K562 (cell line): ENCODE measurements at regions not wholly inside any gene's neighbourhood (a gene's known extent, or its start where the extent isn't known, plus 50 kb on each side); places are given as distances from the start of the nearest gene placed in this dataset.

Experiments
- BACH1 ChIP-seq: fragments of 200-800 bp; sonication (Bioruptor generic); IDR thresholded peaks from 2 replicates; pipeline ENCODE4 v1.6.1; 2016; ENCODE audit warnings: missing genetic modification characterization, missing compliant biosample characterization
- CTCF ChIP-seq, 3 experiments: IDR thresholded peaks in 2 of 3; conservative IDR thresholded peaks in 1 of 3; 2 replicates each; pipeline ENCODE4 v1.5.1; 2011 to 2012; ENCODE audit warnings: low read length in 3 of 3, mild to moderate bottlenecking in 3 of 3, control low read depth in 2 of 3, improper control_type of control experiment in 1 of 3, inconsistent platforms in 1 of 3, low read depth in 1 of 3, mixed read lengths in 1 of 3, moderate library complexity in 1 of 3; ENCODE audit not compliant: insufficient read depth in 2 of 3
- EZH2 ChIP-seq: IDR thresholded peaks from 2 replicates; pipeline ENCODE4 v1.6.1; 2012; ENCODE audit warnings: low read depth, mild to moderate bottlenecking, inconsistent platforms, low read length, borderline replicate concordance
- MAFF ChIP-seq: IDR thresholded peaks from 2 replicates; pipeline ENCODE4 v1.6.1; 2012; ENCODE audit warnings: low read length, improper control_type of control experiment
- MXI1 ChIP-seq: IDR thresholded peaks from 2 replicates; pipeline ENCODE4 v1.6.1; 2011; ENCODE audit warnings: low read depth, mild to moderate bottlenecking, improper control_type of control experiment, low read length
- REST ChIP-seq, 2 experiments: fragments of 450-650 bp; formaldehyde crosslinking in 1 of 2; IDR thresholded peaks; 2 replicates each; pipeline versions ENCODE4 v1.4.0 to v1.6.1; 2014 to 2020; ENCODE audit warnings: mild to moderate bottlenecking in 2 of 2, borderline replicate concordance in 1 of 2, low read depth in 1 of 2
- SMAD3 ChIP-seq: fragments of 450-650 bp; formaldehyde crosslinking; conservative IDR thresholded peaks from 2 replicates; pipeline ENCODE4 v1.4.0; 2020; ENCODE audit warnings: mild to moderate bottlenecking
- ZBTB1 ChIP-seq: sonication (generic); formaldehyde crosslinking; IDR thresholded peaks from 2 replicates; pipeline ENCODE4 v1.8.1; 2023; ENCODE audit warnings: missing genetic modification reagents, low read depth, mild to moderate bottlenecking, borderline replicate concordance
- ZBTB40 ChIP-seq, 2 experiments: fragments of 450-650 bp in 1 of 2; sonication (generic) in 1 of 2; formaldehyde crosslinking in 1 of 2; IDR thresholded peaks; 2 replicates each; pipeline versions ENCODE4 v1.7.1 to v1.9.0; 2016 to 2022; ENCODE audit warnings: inconsistent platforms in 1 of 2, mild to moderate bottlenecking in 1 of 2, missing genetic modification reagents in 1 of 2
- ZNF175 ChIP-seq: fragments of 200-800 bp; sonication (Bioruptor generic); IDR thresholded peaks from 2 replicates; pipeline ENCODE4 v1.6.1; 2016; ENCODE audit warnings: low read depth, mild to moderate bottlenecking, missing genetic modification characterization, missing compliant biosample characterization
- ZNF24 ChIP-seq: fragments of 450-650 bp; IDR thresholded peaks from 2 replicates; pipeline ENCODE4 v1.6.1; 2016
- ZNF561 ChIP-seq: fragments of 450-650 bp; formaldehyde crosslinking; conservative IDR thresholded peaks from 2 replicates; pipeline ENCODE4 v1.4.0; 2020; ENCODE audit warnings: mild to moderate bottlenecking, moderate library complexity
- TF ChIP-seq, protein P1 (sequence below): sonication (generic); formaldehyde crosslinking; IDR thresholded peaks from 2 replicates; pipeline ENCODE4 v1.9.0; 2022; ENCODE audit warnings: mild to moderate bottlenecking, missing genetic modification reagents
- TF ChIP-seq, protein P2 (sequence below), 2 experiments: fragments of 450-650 bp; IDR thresholded peaks; 2 replicates each; pipeline ENCODE4 v1.6.1; 2016

GRCh38 chr9:117496307-117496706, 81.5 kb upstream of the ASTN2 start:
- no peak for TF ChIP-seq ZNF175 (CRISPR knock-in tag)
- no peak for TF ChIP-seq EZH2
- TF ChIP-seq MXI1: no peak
- TF ChIP-seq CTCF (IDR thresholded peaks at IDR 0.05 in 2 of 3, conservative IDR thresholded peaks at IDR 0.05 in 1 of 3; ENCODE audit: insufficient read depth in 2 of 3, low read depth in 1 of 3, low read length in 3 of 3): no peak
- TF ChIP-seq ZNF561 (CRISPR knock-in tag): no peak
- no peak for TF ChIP-seq REST (IDR thresholded peaks at IDR 0.05; ENCODE audit: borderline replicate concordance)
- TF ChIP-seq REST (CRISPR knock-in tag; IDR thresholded peaks at IDR 0.05; ENCODE audit: low read depth): no peak
- TF ChIP-seq, protein P1, sequence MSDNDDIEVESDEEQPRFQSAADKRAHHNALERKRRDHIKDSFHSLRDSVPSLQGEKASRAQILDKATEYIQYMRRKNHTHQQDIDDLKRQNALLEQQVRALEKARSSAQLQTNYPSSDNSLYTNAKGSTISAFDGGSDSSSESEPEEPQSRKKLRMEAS (CRISPR knock-in tag): no peak
- no peak for TF ChIP-seq ZBTB40 (IDR thresholded peaks at IDR 0.05)
- TF ChIP-seq ZBTB40 (CRISPR knock-in tag; IDR thresholded peaks at IDR 0.05): no peak
- TF ChIP-seq SMAD3 (CRISPR knock-in tag): no peak
- TF ChIP-seq, protein P2, sequence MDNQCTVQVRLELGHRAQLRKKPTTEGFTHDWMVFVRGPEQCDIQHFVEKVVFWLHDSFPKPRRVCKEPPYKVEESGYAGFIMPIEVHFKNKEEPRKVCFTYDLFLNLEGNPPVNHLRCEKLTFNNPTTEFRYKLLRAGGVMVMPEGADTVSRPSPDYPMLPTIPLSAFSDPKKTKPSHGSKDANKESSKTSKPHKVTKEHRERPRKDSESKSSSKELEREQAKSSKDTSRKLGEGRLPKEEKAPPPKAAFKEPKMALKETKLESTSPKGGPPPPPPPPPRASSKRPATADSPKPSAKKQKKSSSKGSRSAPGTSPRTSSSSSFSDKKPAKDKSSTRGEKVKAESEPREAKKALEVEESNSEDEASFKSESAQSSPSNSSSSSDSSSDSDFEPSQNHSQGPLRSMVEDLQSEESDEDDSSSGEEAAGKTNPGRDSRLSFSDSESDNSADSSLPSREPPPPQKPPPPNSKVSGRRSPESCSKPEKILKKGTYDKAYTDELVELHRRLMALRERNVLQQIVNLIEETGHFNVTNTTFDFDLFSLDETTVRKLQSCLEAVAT (IDR thresholded peaks at IDR 0.05): no peak
- TF ChIP-seq ZBTB1 (CRISPR knock-in tag): no peak
- TF ChIP-seq ZNF24: no peak
- no peak for TF ChIP-seq MAFF
- no peak for TF ChIP-seq BACH1 (tag)
